ENCODE measurements at regions not wholly inside any gene's neighbourhood (a gene's known extent, or its start where the extent isn't known, plus 50 kb on each side); places are given as distances from the start of the nearest gene placed in this dataset.
"Not testable (repeated sequence)": the region's sequence is repeated elsewhere in the genome, so short reads cannot be mapped to it uniquely, and the experiment has no call there.

DNA sequence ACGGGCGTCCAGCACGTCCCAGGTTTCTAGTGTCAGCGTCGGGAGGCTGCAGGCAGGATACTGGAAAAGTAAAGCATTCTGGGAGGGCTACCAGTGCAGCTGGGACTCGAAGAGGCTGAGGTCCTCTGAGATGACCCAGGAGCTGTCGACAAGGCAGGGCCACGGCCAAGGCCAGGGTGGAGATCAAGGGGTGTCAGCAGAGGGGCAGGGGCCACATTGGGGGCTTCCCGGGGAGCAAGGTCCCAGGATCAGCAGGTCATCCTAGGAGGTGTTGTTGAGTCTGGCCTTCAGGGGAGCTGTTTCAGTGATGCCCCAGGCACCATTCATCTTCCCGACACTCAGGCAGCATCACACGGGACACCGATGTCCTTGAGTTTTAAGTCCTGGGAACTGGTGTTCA is 377.8 kb upstream of the SFSWAP start:
- no peak for DNase-seq

DNA sequence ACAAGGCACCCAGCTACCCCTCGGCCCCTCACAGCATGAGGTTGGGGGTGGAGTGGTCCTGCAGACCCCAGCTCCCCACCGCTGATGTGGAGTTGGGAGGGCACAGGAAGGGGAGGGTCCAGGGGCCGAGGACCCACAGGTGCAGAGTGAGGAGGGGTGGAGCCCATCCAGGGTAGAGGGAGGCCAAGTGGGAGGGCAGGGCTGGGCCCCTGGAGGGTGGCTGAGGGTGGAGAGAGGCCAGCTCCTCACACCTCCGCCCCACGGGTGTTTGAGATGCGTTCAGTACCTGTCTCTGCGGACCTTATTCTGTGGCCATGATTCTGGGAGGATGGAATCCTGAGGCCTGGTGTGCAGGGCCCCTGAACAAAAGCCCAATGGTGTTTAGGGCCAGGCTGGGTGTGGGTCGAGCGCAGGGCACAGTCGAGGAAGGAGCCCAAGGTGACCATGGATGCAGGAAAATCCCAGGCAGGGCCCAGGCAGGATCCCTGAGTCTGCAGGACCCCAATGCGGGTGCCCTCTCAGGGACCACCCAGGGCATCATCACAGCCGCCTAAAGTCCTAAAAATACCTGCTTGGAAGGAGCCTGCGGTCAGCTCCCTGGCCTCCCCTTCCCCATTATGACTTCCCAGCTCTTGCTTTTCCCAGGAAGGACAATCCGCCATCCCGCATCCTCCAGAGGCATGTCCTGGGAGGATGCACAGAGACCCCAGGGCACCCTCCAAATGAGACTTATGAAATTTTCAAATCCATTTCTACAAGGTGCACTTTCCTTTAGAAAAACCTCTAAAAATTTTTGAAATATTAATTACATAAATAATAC is 377.1 kb upstream of the SFSWAP start:
- TF ChIP-seq, protein P1, sequence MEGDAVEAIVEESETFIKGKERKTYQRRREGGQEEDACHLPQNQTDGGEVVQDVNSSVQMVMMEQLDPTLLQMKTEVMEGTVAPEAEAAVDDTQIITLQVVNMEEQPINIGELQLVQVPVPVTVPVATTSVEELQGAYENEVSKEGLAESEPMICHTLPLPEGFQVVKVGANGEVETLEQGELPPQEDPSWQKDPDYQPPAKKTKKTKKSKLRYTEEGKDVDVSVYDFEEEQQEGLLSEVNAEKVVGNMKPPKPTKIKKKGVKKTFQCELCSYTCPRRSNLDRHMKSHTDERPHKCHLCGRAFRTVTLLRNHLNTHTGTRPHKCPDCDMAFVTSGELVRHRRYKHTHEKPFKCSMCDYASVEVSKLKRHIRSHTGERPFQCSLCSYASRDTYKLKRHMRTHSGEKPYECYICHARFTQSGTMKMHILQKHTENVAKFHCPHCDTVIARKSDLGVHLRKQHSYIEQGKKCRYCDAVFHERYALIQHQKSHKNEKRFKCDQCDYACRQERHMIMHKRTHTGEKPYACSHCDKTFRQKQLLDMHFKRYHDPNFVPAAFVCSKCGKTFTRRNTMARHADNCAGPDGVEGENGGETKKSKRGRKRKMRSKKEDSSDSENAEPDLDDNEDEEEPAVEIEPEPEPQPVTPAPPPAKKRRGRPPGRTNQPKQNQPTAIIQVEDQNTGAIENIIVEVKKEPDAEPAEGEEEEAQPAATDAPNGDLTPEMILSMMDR (IDR thresholded peaks at IDR 0.05) = no peak
- TF ChIP-seq POLR2A (IDR thresholded peaks at IDR 0.05) = no peak
- H3K4me3 ChIP-seq = no peak overlapping the region
- no peak for DNase-seq
- H3K27me3 ChIP-seq = peaks cover 0 to 5% (median 0%) of the 10 kb centered on the region in 4 donors
- no peaks in the 10 kb centered on the region for H3K4me1 ChIP-seq
- H3K36me3 ChIP-seq = no peaks in the 10 kb centered on the region
- intact Hi-C loops (cut with DNase I) = no loop called here
- no peaks in the 10 kb centered on the region for H3K9me3 ChIP-seq
- 79 to 93% methylated on average over 8 to 14 of the region's 15 CpGs for WGBS, 2 donors
- no peak overlapping the region for H3K27ac ChIP-seq

More for the DNA sequence above, 377.8 kb upstream of the SFSWAP start:
- intact Hi-C loops (cut with DNase I) = no loop called here
- Histone ChIP-seq H3K9me3 (no peaks in the 10 kb centered on the region), H3K4me1 (no peaks in the 10 kb centered on the region), H3K36me3 (no peaks in the 10 kb centered on the region), H3K27me3 (peaks cover 0 to 5% (median 0%) of the 10 kb centered on the region in 4 donors), H3K27ac (no peak overlapping the region), H3K4me3 (no peak overlapping the region)
- TF ChIP-seq, protein P1 (IDR thresholded peaks at IDR 0.05) = no peak
- TF ChIP-seq POLR2A (IDR thresholded peaks at IDR 0.05) = no peak
- WGBS, 2 donors = 74 to 80% methylated on average over 8 to 9 of the region's 12 CpGs

DNA sequence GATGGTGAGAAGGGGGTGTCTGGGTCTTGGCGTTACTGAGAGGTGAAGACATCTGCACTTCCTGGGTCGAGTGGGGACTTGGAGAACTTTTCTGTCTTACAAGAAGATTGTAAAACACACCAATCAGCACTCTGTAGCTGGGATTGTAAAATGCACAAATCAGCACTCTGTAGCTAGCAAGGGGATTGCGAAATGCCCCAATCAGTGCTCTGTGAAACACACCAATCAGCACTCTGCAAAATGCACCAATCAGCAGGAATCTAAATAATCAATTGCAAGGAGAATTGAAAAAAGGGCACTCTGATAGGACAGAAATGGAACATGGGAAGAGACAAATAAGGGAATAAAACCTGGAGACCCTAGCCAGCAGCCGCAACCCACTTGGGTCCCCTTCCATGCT is 376.1 kb upstream of the SFSWAP start:
- intact Hi-C loops (cut with DNase I) = no loop called here
- no peak overlapping the region for H3K27ac ChIP-seq
- H3K9me3 ChIP-seq = no peaks in the 10 kb centered on the region
- H3K27me3 ChIP-seq = peaks cover 0 to 5% (median 0%) of the 10 kb centered on the region in 4 donors
- DNase-seq = no peak
- H3K4me1 ChIP-seq = no peaks in the 10 kb centered on the region
- TF ChIP-seq, protein P1 (IDR thresholded peaks at IDR 0.05) = no peak
- TF ChIP-seq POLR2A (IDR thresholded peaks at IDR 0.05) = no peak
- 61 to 64% methylated on average over 4 of the region's 4 CpGs for WGBS, 2 donors
- no peak overlapping the region for H3K4me3 ChIP-seq
- H3K36me3 ChIP-seq = no peaks in the 10 kb centered on the region

DNA sequence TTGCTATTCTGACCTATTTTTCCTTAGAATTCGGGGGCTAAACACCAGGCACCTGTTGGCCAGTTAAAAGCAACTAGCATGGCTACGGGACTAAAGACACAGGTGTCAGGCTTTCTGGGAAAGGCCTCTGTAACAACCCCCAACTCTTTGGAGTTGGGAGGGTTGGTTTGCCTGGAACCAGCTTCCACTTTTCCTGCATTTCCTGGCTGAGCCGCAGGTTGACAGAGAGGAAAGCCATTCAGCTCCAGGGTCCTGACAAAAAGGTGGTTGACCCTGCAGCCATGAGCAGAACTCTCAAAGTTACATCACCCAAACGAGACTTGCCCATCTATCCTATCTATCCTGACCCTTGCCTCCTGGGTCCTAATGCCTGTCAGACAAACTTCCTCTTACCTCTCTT is 375.4 kb upstream of the SFSWAP start:
- H3K9me3 ChIP-seq = no peaks in the 10 kb centered on the region
- WGBS, 2 donors = 46 to 50% methylated on average over 4 of the region's 4 CpGs

DNA sequence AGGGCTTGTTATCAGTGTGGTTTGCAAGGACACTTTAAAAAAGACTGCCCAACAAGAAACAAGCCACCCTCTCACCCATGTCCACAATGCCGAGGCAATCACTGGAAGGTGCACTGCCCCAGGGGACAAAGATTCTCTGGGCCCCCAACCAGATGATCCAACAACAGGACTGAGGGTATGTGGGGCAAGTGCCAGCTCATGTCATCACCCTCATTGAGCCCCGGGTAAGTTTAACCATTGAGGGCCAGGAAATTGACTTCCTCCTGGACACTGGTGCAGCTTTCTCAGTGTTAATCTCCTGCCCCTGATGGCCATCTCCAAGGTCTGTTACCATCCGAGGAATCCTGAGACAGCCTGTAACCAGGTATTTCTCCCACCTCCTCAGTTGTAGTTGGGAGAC is 373.0 kb upstream of the SFSWAP start:
- H3K9me3 ChIP-seq; H3K4me1 ChIP-seq; intact Hi-C loops (cut with DNase I); H3K36me3 ChIP-seq; DNase-seq; H3K4me3 ChIP-seq; H3K27ac ChIP-seq; H3K27me3 ChIP-seq: not testable (repeated sequence)
- 68 to 81% methylated on average over 3 of the region's 3 CpGs for WGBS, 2 donors

More for the DNA sequence above, 375.4 kb upstream of the SFSWAP start:
- H3K27me3 ChIP-seq = peaks cover 0 to 5% (median 0%) of the 10 kb centered on the region in 4 donors
- intact Hi-C loops (cut with DNase I) = no loop called here
- DNase-seq = no peak
- H3K4me1 ChIP-seq = no peaks in the 10 kb centered on the region
- TF ChIP-seq, protein P1 (IDR thresholded peaks at IDR 0.05) = no peak
- no peak for TF ChIP-seq POLR2A (IDR thresholded peaks at IDR 0.05)
- no peak overlapping the region for H3K4me3 ChIP-seq
- no peaks in the 10 kb centered on the region for H3K36me3 ChIP-seq
- no peak overlapping the region for H3K27ac ChIP-seq

Measured in esophagus squamous epithelium (tissue), 5 donors.